Pancreas (tissue), 10 donors: ENCODE measurements at regions not wholly inside any gene's neighbourhood (a gene's known extent, or its start where the extent isn't known, plus 50 kb on each side); places are given as distances from the start of the nearest gene placed in this dataset.

Source experiments
- ATAC-seq, 4 donors: fragments of 200-7000 bp; cut with Tn5 transposase; one replicate each; pipeline versions ENCODE4 v1.8.0 to v1.9.1; 2020; ENCODE audit warnings: mild to moderate bottlenecking in 4 of 4, moderate library complexity in 4 of 4
- DNase-seq, 6 donors: peaks; one replicate each; pipeline ENCODE4 v3.0.0-alpha.2; 2020
- FAIRE-seq: peaks from 2 replicates; lab custom pipeline; 2012; peaks lifted over from hg19 to GRCh38; lab: Jason Lieb, UNC
- H3K27ac ChIP-seq, 4 donors: fragments of 200-600 bp; sonication (generic); 1 replicate in 3 of 4; 2 replicates in 1 of 4; pipeline versions ENCODE4 v1.5.0 to v1.8.0; 2020
- H3K27me3 ChIP-seq, 4 donors: fragments of 200-600 bp; one replicate each; pipeline ENCODE4 v1.8.0; 2021
- H3K36me3 ChIP-seq, 3 donors: fragments of 200-600 bp; sonication (generic) in 1 of 3; one replicate each; pipeline versions ENCODE4 v1.5.0 to v1.8.0; 2020 to 2021
- H3K4me1 ChIP-seq, 3 donors: fragments of 200-600 bp; one replicate each; pipeline ENCODE4 v1.8.0; 2021
- H3K4me3 ChIP-seq, 4 donors: fragments of 200-600 bp; sonication (generic) in 2 of 4; one replicate each; pipeline versions ENCODE4 v1.5.0 to v1.8.0; 2020 to 2021
- H3K9me3 ChIP-seq, 4 donors: fragments of 200-600 bp; one replicate each; pipeline ENCODE4 v1.8.0; 2021
- CTCF ChIP-seq, 4 donors: fragments of 200-600 bp; sonication (generic) in 3 of 4; IDR thresholded peaks; one replicate each; pipeline versions ENCODE4 v1.5.0 to v1.8.0; 2021; ENCODE audit warnings: antibody characterized with exemption in 4 of 4
- WGBS, 2 donors: extraction: QIAGEN DNeasy Blood & Tissue Kit; methylation state at CpG; one replicate each; pipeline ENCODE4 v1.1.7; 2013; 5-methylcytosine and 5-hydroxymethylcytosine counted together
- intact Hi-C, 3 donors: fragments of 100-400 bp; cut with DNase I; formaldehyde crosslinking; loops; one replicate each; pipeline versions ENCODE4 v1.11.1 to v1.14.2; 2022
- donor health status: healthy with polysubstance abuse.
- donor health status: DM: no; HTN: no; CAD: no; lungs with moderate emphysema.
- donor health status: DM: no; HTN: no; CAD: no.
- donor health status: control.
- donor health status: control.
- donor health status: Bipolar disorder and iron deficiency.
- donor health status: DM: yes; HTN: yes; CAD: no.
- donor health status: DM: no; HTN: no; CAD: no.
- donor health status: DM: no; HTN: no; CAD: no.
- donor health status: DM: yes; HTN: yes; CAD: no.

- ATAC-seq: no peak
- Histone ChIP-seq H3K4me3 (no peak overlapping the region), H3K9me3 (no peaks in the 10 kb centered on the region), H3K36me3 (no peaks in the 10 kb centered on the region), H3K27ac (no peak overlapping the region), H3K4me1 (no peaks in the 10 kb centered on the region), H3K27me3 (no peaks in the 10 kb centered on the region)
- WGBS, 2 donors: 36 to 52% methylated on average over 2 of the region's 2 CpGs
- TF ChIP-seq CTCF (IDR thresholded peaks at IDR 0.05): no peak
- DNase-seq: no peak
- intact Hi-C loops: no loop called here
- FAIRE-seq: no peak
Observed at GRCh38 chr18:67597759-67598158, 81.2 kb upstream of the DSEL start.

GRCh38 chr18:67596003-67596402 lies 79.5 kb upstream of the DSEL start:
- Histone ChIP-seq H3K4me1 (no peaks in the 10 kb centered on the region), H3K27ac (no peak overlapping the region), H3K4me3 (no peak overlapping the region), H3K27me3 (no peaks in the 10 kb centered on the region), H3K9me3 (no peaks in the 10 kb centered on the region), H3K36me3 (no peaks in the 10 kb centered on the region)
- no peak for FAIRE-seq
- 74 to 85% methylated on average over 1 of the region's 1 CpG for WGBS, 2 donors
- no peak for DNase-seq
- intact Hi-C loops: no loop called here
- TF ChIP-seq CTCF (IDR thresholded peaks at IDR 0.05): no peak
- ATAC-seq: no peak

- DNase-seq: no peak
- Histone ChIP-seq H3K36me3 (no peaks in the 10 kb centered on the region), H3K4me3 (no peak overlapping the region), H3K27ac (no peak overlapping the region), H3K27me3 (no peaks in the 10 kb centered on the region), H3K9me3 (no peaks in the 10 kb centered on the region), H3K4me1 (no peaks in the 10 kb centered on the region)
- ATAC-seq: no peak
- intact Hi-C loops: no loop called here
- WGBS, 2 donors: 39 to 40% methylated on average over 3 of the region's 3 CpGs
- no peak for TF ChIP-seq CTCF (IDR thresholded peaks at IDR 0.05)
- no peak for FAIRE-seq
Observed at GRCh38 chr18:67590571-67591141, 74.1 kb upstream of the DSEL start.

- 78 to 87% methylated on average over 3 of the region's 3 CpGs for WGBS, 2 donors
- ATAC-seq: no peak
- no peak for DNase-seq
- Histone ChIP-seq H3K4me3 (no peak overlapping the region), H3K36me3 (no peaks in the 10 kb centered on the region), H3K4me1 (no peaks in the 10 kb centered on the region), H3K27ac (no peak overlapping the region), H3K9me3 (no peaks in the 10 kb centered on the region), H3K27me3 (no peaks in the 10 kb centered on the region)
- no peak for FAIRE-seq
- intact Hi-C loops: no loop called here
- TF ChIP-seq CTCF (IDR thresholded peaks at IDR 0.05): no peak
Observed at GRCh38 chr18:67589325-67589724, 72.8 kb upstream of the DSEL start.

- H3K4me1 ChIP-seq: no peaks in the 10 kb centered on the region
- no peaks in the 10 kb centered on the region for H3K9me3 ChIP-seq
- DNase-seq (no peak), FAIRE-seq (no peak), ATAC-seq (no peak)
- H3K27ac ChIP-seq: no peak overlapping the region
- WGBS, 2 donors: 54 to 73% methylated on average over 2 of the region's 2 CpGs
- H3K36me3 ChIP-seq: no peaks in the 10 kb centered on the region
- intact Hi-C loops: no loop called here
- no peak for TF ChIP-seq CTCF (IDR thresholded peaks at IDR 0.05)
- no peak overlapping the region for H3K4me3 ChIP-seq
- no peaks in the 10 kb centered on the region for H3K27me3 ChIP-seq
Observed at GRCh38 chr18:67586101-67586500, 69.6 kb upstream of the DSEL start.
